DND-41 (cell line): ENCODE measurements at regions not wholly inside any gene's neighbourhood (a gene's known extent, or its start where the extent isn't known, plus 50 kb on each side); places are given as distances from the start of the nearest gene placed in this dataset.

Source experiments
- CTCF ChIP-seq: IDR thresholded peaks from 2 replicates; pipeline ENCODE4 v1.5.1; 2012; ENCODE audit warnings: borderline replicate concordance, low read length, moderate library complexity, mild to moderate bottlenecking; ENCODE audit not compliant: poor library complexity, severe bottlenecking; ENCODE audit errors: extremely low read depth
- EZH2 ChIP-seq: IDR thresholded peaks from 3 replicates; pipeline ENCODE4 v1.6.1; 2012; ENCODE audit warnings: borderline replicate concordance, low read depth, mild to moderate bottlenecking, moderate library complexity, low read length, inconsistent platforms; ENCODE audit not compliant: severe bottlenecking

- TF ChIP-seq CTCF (no peak), EZH2 (no peak)
Observed at GRCh38 chr4:125084608-125085007, 230.1 kb upstream of the FAT4 start.
